SU-DHL-6 (cell line): ENCODE measurements at regions not wholly inside any gene's neighbourhood (a gene's known extent, or its start where the extent isn't known, plus 50 kb on each side); places are given as distances from the start of the nearest gene placed in this dataset.

ENCODE experiments used
- H2AFZ ChIP-seq: fragments of 200-600 bp; sonication (generic); 2 replicates; pipeline ENCODE4 v1.6.1; 2014; ENCODE audit warnings: low read depth, mild to moderate bottlenecking, moderate library complexity, mixed read lengths, antibody characterized with exemption, low read length; ENCODE audit not compliant: severe bottlenecking
- H3F3A ChIP-seq: fragments of 200-600 bp; shearing (Covaris generic); 2 replicates; pipeline ENCODE4 v1.6.0; 2016; ENCODE audit warnings: antibody characterized with exemption, mild to moderate bottlenecking; ENCODE audit not compliant: insufficient read depth
- H3K27ac ChIP-seq: fragments of 200-600 bp; sonication (generic); 2 replicates; pipeline ENCODE4 v1.5.1; 2016; ENCODE audit warnings: low read depth, mild to moderate bottlenecking, low read length, moderate library complexity, mixed read lengths
- H3K27me3 ChIP-seq: fragments of 200-600 bp; sonication (generic), shearing (Covaris generic); 2 replicates; pipeline ENCODE4 v1.6.0; 2014; ENCODE audit warnings: mild to moderate bottlenecking, low read length
- H3K36me3 ChIP-seq: fragments of 200-600 bp; sonication (generic); 2 replicates; pipeline ENCODE4 v1.6.1; 2014; ENCODE audit warnings: mild to moderate bottlenecking, low read length, mixed read lengths
- H3K4me2 ChIP-seq: fragments of 300-600, 200-600 bp; shearing (Covaris generic), sonication (generic); 2 replicates; pipeline ENCODE4 v1.6.0; 2014; ENCODE audit warnings: low read length, low read depth, mild to moderate bottlenecking; ENCODE audit not compliant: poor library complexity, severe bottlenecking
- H3K4me3 ChIP-seq: fragments of 200-600 bp; sonication (generic); 2 replicates; pipeline ENCODE4 v1.5.1; 2014; ENCODE audit warnings: antibody characterized with exemption, low read length, mild to moderate bottlenecking, mixed read lengths; ENCODE audit not compliant: insufficient read depth, poor library complexity, severe bottlenecking
- H3K79me2 ChIP-seq: fragments of 200-600 bp; sonication (generic); 2 replicates; pipeline ENCODE4 v1.6.1; 2014; ENCODE audit warnings: mild to moderate bottlenecking, low read length, moderate library complexity; ENCODE audit not compliant: insufficient read depth
- H3K9ac ChIP-seq: fragments of 200-600 bp; sonication (generic); 2 replicates; pipeline ENCODE4 v1.7.0; 2014; ENCODE audit warnings: mild to moderate bottlenecking, low read length
- H3K9me2 ChIP-seq: fragments of 200-600 bp; sonication (generic); replicated peaks from 2 replicates; pipeline ENCODE4 v1.6.1; 2014; ENCODE audit warnings: low read length; ENCODE audit not compliant: insufficient read depth
- H3K9me3 ChIP-seq: fragments of 200-600 bp; sonication (generic); 2 replicates; pipeline ENCODE4 v1.6.1; 2014; ENCODE audit warnings: low read length, mixed read lengths; ENCODE audit not compliant: insufficient read depth
- H4K20me1 ChIP-seq: fragments of 200-600 bp; sonication (generic); 2 replicates; pipeline ENCODE4 v1.6.1; 2014; ENCODE audit warnings: low read depth, mild to moderate bottlenecking, antibody characterized with exemption, low read length, moderate library complexity, mixed read lengths
- EZH2phosphoT487 ChIP-seq: fragments of 200-600 bp; sonication (generic), shearing (Covaris generic); conservative IDR thresholded peaks from 2 replicates; pipeline ENCODE4 v1.6.1; 2018; ENCODE audit warnings: mild to moderate bottlenecking, antibody characterized with exemption, low read length, moderate library complexity, mixed read lengths
- TF ChIP-seq, protein P1 (sequence below): fragments of 200-600 bp; sonication (generic); IDR thresholded peaks from one replicate; pipeline ENCODE4 v1.5.1; 2017; ENCODE audit warnings: antibody characterized with exemption, mild to moderate bottlenecking, low read length, moderate library complexity; ENCODE audit not compliant: insufficient read depth, poor library complexity, severe bottlenecking

DNA sequence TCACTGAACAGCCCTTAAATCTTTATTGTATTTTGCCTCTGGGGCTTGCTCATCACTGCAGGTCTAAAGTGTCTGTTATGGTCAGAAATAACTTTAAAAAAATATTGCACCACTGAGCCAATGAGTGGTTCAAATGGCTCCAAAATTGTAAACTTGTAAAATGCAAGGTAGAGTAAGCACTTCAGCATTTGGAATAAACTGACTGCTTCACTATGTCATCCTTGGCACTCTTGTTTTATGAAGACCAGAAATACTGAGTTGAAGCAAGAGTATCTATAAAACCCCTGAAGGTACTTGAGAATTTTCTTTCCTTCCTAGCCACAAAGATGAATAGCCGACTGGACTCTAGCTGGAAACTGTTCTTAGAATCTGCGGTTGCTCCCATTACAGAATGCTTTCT is 390.3 kb upstream of the DPH6 start:
- no peaks in the 10 kb centered on the region for H3K9me3 ChIP-seq
- H3K4me3 ChIP-seq, result no peak overlapping the region
- H3K36me3 ChIP-seq, result no peaks in the 10 kb centered on the region
- no peak overlapping the region for H3K27ac ChIP-seq
- H3K79me2 ChIP-seq, result no peaks in the 10 kb centered on the region
- H4K20me1 ChIP-seq, result no peaks in the 10 kb centered on the region
- no peaks in the 10 kb centered on the region for H3F3A ChIP-seq
- H3K9me2 ChIP-seq, result no peaks in the 10 kb centered on the region; the same call in 1 of the 2 replicates
- no peak overlapping the region for H3K4me2 ChIP-seq
- no peaks in the 10 kb centered on the region for H3K27me3 ChIP-seq
- no peak for TF ChIP-seq EZH2phosphoT487
- TF ChIP-seq, protein P1, sequence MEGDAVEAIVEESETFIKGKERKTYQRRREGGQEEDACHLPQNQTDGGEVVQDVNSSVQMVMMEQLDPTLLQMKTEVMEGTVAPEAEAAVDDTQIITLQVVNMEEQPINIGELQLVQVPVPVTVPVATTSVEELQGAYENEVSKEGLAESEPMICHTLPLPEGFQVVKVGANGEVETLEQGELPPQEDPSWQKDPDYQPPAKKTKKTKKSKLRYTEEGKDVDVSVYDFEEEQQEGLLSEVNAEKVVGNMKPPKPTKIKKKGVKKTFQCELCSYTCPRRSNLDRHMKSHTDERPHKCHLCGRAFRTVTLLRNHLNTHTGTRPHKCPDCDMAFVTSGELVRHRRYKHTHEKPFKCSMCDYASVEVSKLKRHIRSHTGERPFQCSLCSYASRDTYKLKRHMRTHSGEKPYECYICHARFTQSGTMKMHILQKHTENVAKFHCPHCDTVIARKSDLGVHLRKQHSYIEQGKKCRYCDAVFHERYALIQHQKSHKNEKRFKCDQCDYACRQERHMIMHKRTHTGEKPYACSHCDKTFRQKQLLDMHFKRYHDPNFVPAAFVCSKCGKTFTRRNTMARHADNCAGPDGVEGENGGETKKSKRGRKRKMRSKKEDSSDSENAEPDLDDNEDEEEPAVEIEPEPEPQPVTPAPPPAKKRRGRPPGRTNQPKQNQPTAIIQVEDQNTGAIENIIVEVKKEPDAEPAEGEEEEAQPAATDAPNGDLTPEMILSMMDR, result no peak
- H3K9ac ChIP-seq, result no peak overlapping the region
- H2AFZ ChIP-seq, result no peak overlapping the region

- Histone ChIP-seq H3K9ac (no peak overlapping the region), H3K27me3 (no peaks in the 10 kb centered on the region), H3K36me3 (no peaks in the 10 kb centered on the region), H3K79me2 (no peaks in the 10 kb centered on the region), H3K4me2 (no peak overlapping the region), H3K4me3 (no peak overlapping the region), H3F3A (no peaks in the 10 kb centered on the region), H3K9me2 (no peaks in the 10 kb centered on the region; the same call in 1 of the 2 replicates), H4K20me1 (no peaks in the 10 kb centered on the region), H3K27ac (no peak overlapping the region), H2AFZ (no peak overlapping the region), H3K9me3 (no peaks in the 10 kb centered on the region)
- TF ChIP-seq, protein P1, result no peak
- TF ChIP-seq EZH2phosphoT487, result no peak
Measured at GRCh38 chr15:35937380-35937779, 391.4 kb upstream of the DPH6 start.

GRCh38 chr15:35944945-35945585 is 399.1 kb upstream of the DPH6 start:
- Histone ChIP-seq H4K20me1 (no peaks in the 10 kb centered on the region), H3F3A (no peaks in the 10 kb centered on the region), H3K4me3 (no peak overlapping the region), H3K36me3 (no peaks in the 10 kb centered on the region), H3K27me3 (no peaks in the 10 kb centered on the region), H3K9me3 (no peaks in the 10 kb centered on the region), H2AFZ (no peak overlapping the region), H3K79me2 (no peaks in the 10 kb centered on the region), H3K4me2 (no peak overlapping the region), H3K9ac (no peak overlapping the region), H3K27ac (no peak overlapping the region), H3K9me2 (no peaks in the 10 kb centered on the region)
- TF ChIP-seq, protein P1, result no peak
- no peak for TF ChIP-seq EZH2phosphoT487
